ENCODE measurements at regions not wholly inside any gene's neighbourhood (a gene's known extent, or its start where the extent isn't known, plus 50 kb on each side); places are given as distances from the start of the nearest gene placed in this dataset.

DNA sequence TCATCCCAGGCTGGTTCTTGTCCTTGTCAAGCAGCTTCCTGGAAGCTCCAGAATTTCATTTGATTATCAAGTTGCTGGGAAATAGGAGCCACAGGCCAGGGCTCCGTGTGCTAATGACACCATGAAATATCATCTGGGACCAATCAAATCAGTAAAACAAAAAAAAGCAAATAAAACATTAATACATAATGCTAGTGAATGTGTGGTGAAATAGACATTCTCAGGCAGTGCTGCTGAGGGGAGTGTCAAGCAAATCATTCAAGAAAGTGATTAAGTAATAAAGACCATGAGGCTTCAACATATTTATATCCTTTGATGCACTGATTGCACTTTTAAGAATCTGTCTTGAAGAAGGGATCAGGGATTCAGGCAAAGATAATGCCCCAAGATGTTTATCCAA lies 213.7 kb downstream of the MATN1 start:
- Histone ChIP-seq H3K9me2 (replicated peaks; ENCODE audit: control insufficient read depth, low read length) (no peaks in the 10 kb centered on the region), H3K36me3 (ENCODE audit: control insufficient read depth, low read length) (no peaks in the 10 kb centered on the region), H3F3A (ENCODE audit: control insufficient read depth, insufficient read depth) (no peaks in the 10 kb centered on the region), H3K79me2 (ENCODE audit: control insufficient read depth, low read length) (no peaks in the 10 kb centered on the region), H4K20me1 (ENCODE audit: control insufficient read depth, insufficient read depth, low read depth, low read length) (no peaks in the 10 kb centered on the region), H3K27ac (ENCODE audit: low read depth, low read length) (no peak overlapping the region), H3K27me3 (ENCODE audit: control insufficient read depth, low read length) (no peaks in the 10 kb centered on the region), H3K4me3 (ENCODE audit: low read length) (no peak overlapping the region), H3K4me2 (ENCODE audit: low read length) (no peak overlapping the region), H3K4me1 (ENCODE audit: control insufficient read depth, low read length) (no peaks in the 10 kb centered on the region), H3K9me3 (ENCODE audit: control insufficient read depth, insufficient read depth, low read length) (no peaks in the 10 kb centered on the region)
- TF ChIP-seq, protein P1, sequence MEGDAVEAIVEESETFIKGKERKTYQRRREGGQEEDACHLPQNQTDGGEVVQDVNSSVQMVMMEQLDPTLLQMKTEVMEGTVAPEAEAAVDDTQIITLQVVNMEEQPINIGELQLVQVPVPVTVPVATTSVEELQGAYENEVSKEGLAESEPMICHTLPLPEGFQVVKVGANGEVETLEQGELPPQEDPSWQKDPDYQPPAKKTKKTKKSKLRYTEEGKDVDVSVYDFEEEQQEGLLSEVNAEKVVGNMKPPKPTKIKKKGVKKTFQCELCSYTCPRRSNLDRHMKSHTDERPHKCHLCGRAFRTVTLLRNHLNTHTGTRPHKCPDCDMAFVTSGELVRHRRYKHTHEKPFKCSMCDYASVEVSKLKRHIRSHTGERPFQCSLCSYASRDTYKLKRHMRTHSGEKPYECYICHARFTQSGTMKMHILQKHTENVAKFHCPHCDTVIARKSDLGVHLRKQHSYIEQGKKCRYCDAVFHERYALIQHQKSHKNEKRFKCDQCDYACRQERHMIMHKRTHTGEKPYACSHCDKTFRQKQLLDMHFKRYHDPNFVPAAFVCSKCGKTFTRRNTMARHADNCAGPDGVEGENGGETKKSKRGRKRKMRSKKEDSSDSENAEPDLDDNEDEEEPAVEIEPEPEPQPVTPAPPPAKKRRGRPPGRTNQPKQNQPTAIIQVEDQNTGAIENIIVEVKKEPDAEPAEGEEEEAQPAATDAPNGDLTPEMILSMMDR (IDR thresholded peaks at IDR 0.05; ENCODE audit: low read depth, low read length, poor library complexity, severe bottlenecking) = no peak
- TF ChIP-seq EZH2phosphoT487 (IDR thresholded peaks at IDR 0.05; ENCODE audit: borderline replicate concordance, low read length) = no peak

DNA sequence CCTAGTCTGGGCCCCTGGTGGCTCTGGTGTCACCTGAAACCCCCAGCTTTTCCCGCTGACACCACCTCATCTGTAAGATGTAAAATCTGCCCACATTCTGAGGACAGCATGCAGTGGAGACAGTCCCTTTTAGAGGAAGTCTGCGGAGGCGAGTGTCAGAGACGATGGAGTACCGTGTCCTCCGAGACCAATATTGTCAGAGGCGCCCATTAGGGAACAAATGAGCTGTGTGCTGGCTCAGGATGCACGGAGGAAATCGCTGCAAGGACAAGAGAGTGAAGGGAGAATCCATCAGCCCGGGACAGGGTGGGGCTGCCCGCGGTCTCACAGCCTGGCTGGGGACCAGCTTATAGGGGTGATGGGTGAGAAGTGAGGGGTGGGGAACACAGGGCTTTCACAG lies 214.8 kb downstream of the MATN1 start:
- Histone ChIP-seq H3K79me2 (ENCODE audit: control insufficient read depth, low read length) (no peaks in the 10 kb centered on the region), H3K9me3 (ENCODE audit: control insufficient read depth, insufficient read depth, low read length) (no peaks in the 10 kb centered on the region), H3K27me3 (ENCODE audit: control insufficient read depth, low read length) (no peaks in the 10 kb centered on the region), H3K36me3 (ENCODE audit: control insufficient read depth, low read length) (no peaks in the 10 kb centered on the region), H3K4me1 (ENCODE audit: control insufficient read depth, low read length) (no peaks in the 10 kb centered on the region), H3K4me3 (ENCODE audit: low read length) (no peak overlapping the region), H3K27ac (ENCODE audit: low read depth, low read length) (no peak overlapping the region), H4K20me1 (ENCODE audit: control insufficient read depth, insufficient read depth, low read depth, low read length) (no peaks in the 10 kb centered on the region), H3K4me2 (ENCODE audit: low read length) (no peak overlapping the region), H3F3A (ENCODE audit: control insufficient read depth, insufficient read depth) (no peaks in the 10 kb centered on the region), H3K9me2 (replicated peaks; ENCODE audit: control insufficient read depth, low read length) (no peaks in the 10 kb centered on the region)
- no peak for TF ChIP-seq EZH2phosphoT487 (IDR thresholded peaks at IDR 0.05; ENCODE audit: borderline replicate concordance, low read length)
- TF ChIP-seq, protein P1 (IDR thresholded peaks at IDR 0.05; ENCODE audit: low read depth, low read length, poor library complexity, severe bottlenecking) = no peak

DNA sequence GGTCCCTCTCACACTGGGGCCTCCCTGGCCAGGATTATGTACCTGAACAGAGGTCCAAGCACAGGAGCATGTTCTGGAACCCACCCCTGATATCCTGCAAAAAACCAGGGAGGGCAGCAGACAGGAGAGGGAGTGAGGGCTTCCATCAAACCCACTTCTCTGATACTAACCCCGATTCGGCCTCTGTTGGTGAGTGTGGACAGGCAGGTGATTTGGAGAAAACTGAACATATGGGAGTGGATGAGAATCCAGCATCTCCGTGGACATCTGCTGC lies 215.3 kb downstream of the MATN1 start:
- H3K4me2 ChIP-seq (ENCODE audit: low read length) = no peak overlapping the region
- H3K27me3 ChIP-seq (ENCODE audit: control insufficient read depth, low read length) = no peaks in the 10 kb centered on the region
- H3F3A ChIP-seq (ENCODE audit: control insufficient read depth, insufficient read depth) = no peaks in the 10 kb centered on the region
- no peaks in the 10 kb centered on the region for H3K4me1 ChIP-seq (ENCODE audit: control insufficient read depth, low read length)
- no peak overlapping the region for H3K4me3 ChIP-seq (ENCODE audit: low read length)
- no peaks in the 10 kb centered on the region for H3K9me3 ChIP-seq (ENCODE audit: control insufficient read depth, insufficient read depth, low read length)
- H3K27ac ChIP-seq (ENCODE audit: low read depth, low read length) = no peak overlapping the region
- no peaks in the 10 kb centered on the region for H3K9me2 ChIP-seq (replicated peaks; ENCODE audit: control insufficient read depth, low read length)
- TF ChIP-seq, protein P1 (IDR thresholded peaks at IDR 0.05; ENCODE audit: low read depth, low read length, poor library complexity, severe bottlenecking) = no peak
- no peak for TF ChIP-seq EZH2phosphoT487 (IDR thresholded peaks at IDR 0.05; ENCODE audit: borderline replicate concordance, low read length)
- no peaks in the 10 kb centered on the region for H4K20me1 ChIP-seq (ENCODE audit: control insufficient read depth, insufficient read depth, low read depth, low read length)
- H3K36me3 ChIP-seq (ENCODE audit: control insufficient read depth, low read length) = no peaks in the 10 kb centered on the region
- H3K79me2 ChIP-seq (ENCODE audit: control insufficient read depth, low read length) = no peaks in the 10 kb centered on the region
